GM12878 (cell line): ENCODE measurements at regions not wholly inside any gene's neighbourhood (a gene's known extent, or its start where the extent isn't known, plus 50 kb on each side); places are given as distances from the start of the nearest gene placed in this dataset.

Experiments used
- ATAC-seq: fragments of 200-7000 bp; cut with Tn5 transposase; 3 replicates; pipeline ENCODE4 v1.9.1; 2020; ENCODE audit warnings: mild to moderate bottlenecking, moderate library complexity
- BruUV-seq: library from RNA; stranded (reverse); fragments of 400-500 nt; replicated peaks from 2 replicates; lab custom pipeline; 2021; lab: Mats Ljungman, UMichigan
- CTCF ChIA-PET: fragments of 300-600 bp; sonication (Branson Sonifier 250); formaldehyde crosslinking; extraction: SDS; loops from one replicate; lab custom pipeline; 2021; ENCODE audit warnings: inconsistent platforms; lab: Yijun Ruan, JAX
- POLR2A ChIA-PET: fragments of 350-600 bp; formaldehyde crosslinking; extraction: SDS; loops from one replicate; lab custom pipeline; 2021; ENCODE audit warnings: inconsistent platforms; lab: Charles Lee
- RAD21 ChIA-PET: fragments of 300-600 bp; sonication (Branson Sonifier 250); formaldehyde crosslinking; loops from one replicate; lab custom pipeline; 2023; ENCODE audit warnings: antibody characterized with exemption; ENCODE audit not compliant: unreplicated experiment; lab: Charles Lee
- SMC1A ChIA-PET: fragments of 300-600 bp; sonication (Branson Sonifier 250); formaldehyde crosslinking; loops from one replicate; lab custom pipeline; 2023; ENCODE audit not compliant: unreplicated experiment, uncharacterized antibody; lab: Charles Lee
- DNase-seq: peaks from one replicate; pipeline ENCODE4 v3.0.0-alpha.2; 2011; ENCODE audit warnings: low read depth, low spot score
- FAIRE-seq: peaks from 3 replicates; lab custom pipeline; 2011; peaks lifted over from hg19 to GRCh38; lab: Jason Lieb, UNC
- H2AFZ ChIP-seq: 2 replicates; pipeline ENCODE4 v1.6.0; 2011; ENCODE audit warnings: low read depth, low read length, control low read depth; ENCODE audit not compliant: control insufficient read depth
- H3K27ac ChIP-seq: 2 replicates; pipeline ENCODE4 v1.5.1; 2011; ENCODE audit warnings: control low read depth; ENCODE audit not compliant: control insufficient read depth, insufficient read depth
- H3K27me3 ChIP-seq, 2 experiments: replicated peaks in 1 of 2; 2 replicates each; pipeline versions ENCODE4 v1.6.0 to v1.6.1; 2011; ENCODE audit warnings: low read length in 1 of 2; ENCODE audit not compliant: control insufficient read depth in 2 of 2, insufficient read depth in 2 of 2
- H3K36me3 ChIP-seq, 2 experiments: 2 replicates each; pipeline ENCODE4 v1.5.1; 2011; ENCODE audit warnings: low read length in 1 of 2; ENCODE audit not compliant: control insufficient read depth in 2 of 2, insufficient read depth in 2 of 2
- H3K4me1 ChIP-seq: 2 replicates; pipeline ENCODE4 v1.6.1; 2011; ENCODE audit warnings: mild to moderate bottlenecking, low read length, moderate library complexity, mixed read lengths; ENCODE audit not compliant: control insufficient read depth, insufficient read depth
- H3K4me2 ChIP-seq: 2 replicates; pipeline ENCODE4 v1.6.0; 2011; ENCODE audit warnings: control low read depth; ENCODE audit not compliant: control insufficient read depth, insufficient read depth
- H3K4me3 ChIP-seq: fragments of 200-600 bp; sonication (generic); 2 replicates; pipeline ENCODE4 v1.5.1; 2016
- H3K79me2 ChIP-seq: 2 replicates; pipeline ENCODE4 v1.6.0; 2011; ENCODE audit warnings: low read length; ENCODE audit not compliant: control insufficient read depth, insufficient read depth
- H3K9ac ChIP-seq: 2 replicates; pipeline ENCODE4 v1.8.0; 2011; ENCODE audit warnings: low read length, control low read depth, mixed read lengths; ENCODE audit not compliant: control insufficient read depth, insufficient read depth
- H3K9me3 ChIP-seq: replicated peaks from 3 replicates; pipeline ENCODE4 v1.5.1; 2011; ENCODE audit warnings: mild to moderate bottlenecking, low read length; ENCODE audit not compliant: control insufficient read depth, insufficient read depth
- H4K20me1 ChIP-seq: 2 replicates; pipeline ENCODE4 v1.6.0; 2011; ENCODE audit not compliant: control insufficient read depth, insufficient read depth
- BCL11A ChIP-seq: IDR thresholded peaks from 2 replicates; pipeline ENCODE4 v1.6.1; 2011; ENCODE audit warnings: low read depth, low read length
- CHD1 ChIP-seq: IDR thresholded peaks from 2 replicates; pipeline ENCODE4 v1.6.1; 2012; ENCODE audit warnings: low read depth, low read length, improper control_type of control experiment
- CREM ChIP-seq: IDR thresholded peaks from 2 replicates; pipeline ENCODE4 v1.6.1; 2014; ENCODE audit warnings: antibody characterized with exemption, low read depth
- EED ChIP-seq: sonication (generic); IDR thresholded peaks from 2 replicates; pipeline ENCODE4 v1.6.1; 2016; ENCODE audit warnings: antibody characterized with exemption, low read depth
- FOXK2 ChIP-seq: fragments of 450-650 bp; IDR thresholded peaks from 2 replicates; pipeline ENCODE4 v1.6.1; 2017; ENCODE audit warnings: mild to moderate bottlenecking, moderate library complexity
- IRF4 ChIP-seq: IDR thresholded peaks from 2 replicates; pipeline ENCODE4 v1.6.1; 2011; ENCODE audit warnings: low read depth, low read length
- MEF2A ChIP-seq: IDR thresholded peaks from 2 replicates; pipeline ENCODE4 v1.6.1; 2011; ENCODE audit warnings: low read depth, mild to moderate bottlenecking, low read length, moderate library complexity; ENCODE audit not compliant: insufficient read depth
- MTA3 ChIP-seq: IDR thresholded peaks from 2 replicates; pipeline ENCODE4 v1.6.1; 2012; ENCODE audit warnings: low read length, inconsistent platforms, borderline replicate concordance
- NFYA ChIP-seq: IDR thresholded peaks from 2 replicates; pipeline ENCODE4 v1.6.1; 2011; ENCODE audit warnings: low read depth, mild to moderate bottlenecking, low read length, improper control_type of control experiment, borderline replicate concordance
- RAD51 ChIP-seq: fragments of 450-650 bp; IDR thresholded peaks from 2 replicates; pipeline ENCODE4 v1.6.1; 2016; ENCODE audit warnings: moderate library complexity, mild to moderate bottlenecking, inconsistent platforms
- RFX5 ChIP-seq: IDR thresholded peaks from 2 replicates; pipeline ENCODE4 v1.6.1; 2011; ENCODE audit warnings: low read depth, low read length, improper control_type of control experiment
- SP1 ChIP-seq: IDR thresholded peaks from one replicate; pipeline ENCODE4 v1.6.1; 2011; ENCODE audit warnings: low read depth, low read length
- TCF12 ChIP-seq: IDR thresholded peaks from 2 replicates; pipeline ENCODE4 v1.6.1; 2011; ENCODE audit warnings: low read depth, mild to moderate bottlenecking, low read length
- YY1 ChIP-seq: IDR thresholded peaks from 2 replicates; pipeline ENCODE4 v1.6.1; 2011; ENCODE audit warnings: low read depth, mild to moderate bottlenecking, low read length
- ZNF622 ChIP-seq: fragments of 450-650 bp; IDR thresholded peaks from 2 replicates; pipeline ENCODE4 v1.6.1; 2017; ENCODE audit warnings: mild to moderate bottlenecking, inconsistent platforms
- WGBS: methylation state at CpG from one replicate; pipeline ENCODE4 v1.1.6; 2016; ENCODE audit warnings: low lambda C conversion rate; ENCODE audit not compliant: insufficient replicate concordance, insufficient coverage; ENCODE audit errors: missing lambda C conversion rate; 5-methylcytosine and 5-hydroxymethylcytosine counted together
- in situ Hi-C: fragments of 300-500 bp; cut with MboI; formaldehyde crosslinking; loops from 9 replicates; pipeline ENCODE4 v1.14.3; 2018; ENCODE audit warnings: mixed read lengths
- intact Hi-C: fragments of 100-400 bp; cut with micrococcal nuclease; formaldehyde crosslinking; loops from one replicate; pipeline ENCODE4 v1.14.2; 2022; ENCODE audit not compliant: unreplicated experiment
- TF ChIP-seq, protein P1 (sequence below): fragments of 450-650 bp; IDR thresholded peaks from 2 replicates; pipeline ENCODE4 v1.6.1; 2016; ENCODE audit warnings: mild to moderate bottlenecking, moderate library complexity, borderline replicate concordance
- TF ChIP-seq, protein P2 (sequence below): fragments of 450-650 bp; IDR thresholded peaks from 2 replicates; pipeline ENCODE4 v1.6.1; 2017; ENCODE audit warnings: antibody characterized with exemption, mild to moderate bottlenecking, moderate library complexity
- TF ChIP-seq, protein P3 (sequence below): fragments of 150-350 bp; IDR thresholded peaks from 2 replicates; pipeline ENCODE4 v1.6.1; 2014; ENCODE audit warnings: mild to moderate bottlenecking, low read depth, low read length

DNA sequence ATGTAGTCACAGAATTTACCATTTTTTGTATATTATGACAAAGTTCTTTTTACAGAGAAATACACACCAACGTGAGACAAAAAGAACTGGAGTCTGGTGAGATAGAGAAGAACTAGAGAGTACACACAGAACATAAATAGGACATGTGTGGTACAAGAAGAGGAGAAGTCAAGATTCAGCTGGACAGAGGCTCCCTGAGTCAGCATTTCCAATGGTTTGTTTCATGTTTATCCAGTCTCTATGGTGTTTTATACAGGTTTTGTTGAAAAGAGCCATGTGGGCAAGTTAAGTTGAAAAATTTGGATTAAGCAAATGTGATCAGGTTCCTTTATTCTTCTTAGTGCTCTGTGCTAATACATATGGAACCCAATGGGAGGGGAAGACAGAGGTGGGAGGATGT, 105.5 kb upstream of the AKR1E2 start (continued):
- TF ChIP-seq, protein P1, sequence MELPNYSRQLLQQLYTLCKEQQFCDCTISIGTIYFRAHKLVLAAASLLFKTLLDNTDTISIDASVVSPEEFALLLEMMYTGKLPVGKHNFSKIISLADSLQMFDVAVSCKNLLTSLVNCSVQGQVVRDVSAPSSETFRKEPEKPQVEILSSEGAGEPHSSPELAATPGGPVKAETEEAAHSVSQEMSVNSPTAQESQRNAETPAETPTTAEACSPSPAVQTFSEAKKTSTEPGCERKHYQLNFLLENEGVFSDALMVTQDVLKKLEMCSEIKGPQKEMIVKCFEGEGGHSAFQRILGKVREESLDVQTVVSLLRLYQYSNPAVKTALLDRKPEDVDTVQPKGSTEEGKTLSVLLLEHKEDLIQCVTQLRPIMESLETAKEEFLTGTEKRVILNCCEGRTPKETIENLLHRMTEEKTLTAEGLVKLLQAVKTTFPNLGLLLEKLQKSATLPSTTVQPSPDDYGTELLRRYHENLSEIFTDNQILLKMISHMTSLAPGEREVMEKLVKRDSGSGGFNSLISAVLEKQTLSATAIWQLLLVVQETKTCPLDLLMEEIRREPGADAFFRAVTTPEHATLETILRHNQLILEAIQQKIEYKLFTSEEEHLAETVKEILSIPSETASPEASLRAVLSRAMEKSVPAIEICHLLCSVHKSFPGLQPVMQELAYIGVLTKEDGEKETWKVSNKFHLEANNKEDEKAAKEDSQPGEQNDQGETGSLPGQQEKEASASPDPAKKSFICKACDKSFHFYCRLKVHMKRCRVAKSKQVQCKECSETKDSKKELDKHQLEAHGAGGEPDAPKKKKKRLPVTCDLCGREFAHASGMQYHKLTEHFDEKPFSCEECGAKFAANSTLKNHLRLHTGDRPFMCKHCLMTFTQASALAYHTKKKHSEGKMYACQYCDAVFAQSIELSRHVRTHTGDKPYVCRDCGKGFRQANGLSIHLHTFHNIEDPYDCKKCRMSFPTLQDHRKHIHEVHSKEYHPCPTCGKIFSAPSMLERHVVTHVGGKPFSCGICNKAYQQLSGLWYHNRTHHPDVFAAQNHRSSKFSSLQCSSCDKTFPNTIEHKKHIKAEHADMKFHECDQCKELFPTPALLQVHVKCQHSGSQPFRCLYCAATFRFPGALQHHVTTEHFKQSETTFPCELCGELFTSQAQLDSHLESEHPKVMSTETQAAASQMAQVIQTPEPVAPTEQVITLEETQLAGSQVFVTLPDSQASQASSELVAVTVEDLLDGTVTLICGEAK: no peak
- TF ChIP-seq YY1: no peak
- no peak for TF ChIP-seq ZNF622
- TF ChIP-seq MTA3: no peak
- TF ChIP-seq RAD51: no peak
- TF ChIP-seq MEF2A: no peak
- no peak for TF ChIP-seq SP1
- no peak for TF ChIP-seq RFX5
- no peak for TF ChIP-seq BCL11A
- no peak for TF ChIP-seq NFYA
- TF ChIP-seq, all 136 proteins: peak for 0

DNA sequence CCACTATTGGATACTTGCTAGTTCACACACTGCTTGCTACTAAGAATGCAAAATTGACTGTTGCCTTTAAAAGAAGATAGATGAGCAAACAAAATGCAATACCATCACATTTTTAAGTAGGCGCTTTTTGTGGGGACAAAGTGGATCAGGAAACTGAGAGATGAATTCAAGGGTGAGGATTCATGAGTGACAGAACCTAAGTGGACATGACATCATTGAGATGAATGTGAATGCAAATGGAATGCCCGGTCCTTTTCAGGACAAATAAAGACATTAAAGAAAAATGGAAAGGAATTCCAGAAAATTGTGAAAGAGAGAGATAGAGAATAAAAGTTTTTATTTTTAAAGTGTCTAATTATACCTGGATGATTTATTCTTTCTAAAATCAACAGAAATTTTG, 106.3 kb upstream of the AKR1E2 start:
- no TSS peak for BruUV-seq
- ATAC-seq: no peak
- CTCF ChIA-PET: interaction anchor here (0.6 kb wide), 1 partner anchor 1637 kb away, joined by 3 read pairs; no protein-coding TSS in a partner anchor
- no peak for DNase-seq
- H3K4me1 ChIP-seq: no peaks in the 10 kb centered on the region
- H3K9me3 ChIP-seq: no peaks in the 10 kb centered on the region
- in situ Hi-C loops (no loop called here), intact Hi-C loops (no loop called here)
- SMC1A ChIA-PET: no interaction called here
- no peak for FAIRE-seq
- no peak overlapping the region for H2AFZ ChIP-seq
- RAD21 ChIA-PET: no interaction called here
- no peak overlapping the region for H3K27ac ChIP-seq
- no peaks in the 10 kb centered on the region for H4K20me1 ChIP-seq
- no peak overlapping the region for H3K4me2 ChIP-seq
- no peaks in the 10 kb centered on the region for H3K27me3 ChIP-seq
- H3K9ac ChIP-seq: no peak overlapping the region
- POLR2A ChIA-PET: no interaction called here
- H3K36me3 ChIP-seq: no peaks in the 10 kb centered on the region
- H3K79me2 ChIP-seq: no peaks in the 10 kb centered on the region
- whole genome bisulfite sequencing: 63% methylated on average over 2 of the region's 2 CpGs
- no peak overlapping the region for H3K4me3 ChIP-seq
- TF ChIP-seq, protein P2, sequence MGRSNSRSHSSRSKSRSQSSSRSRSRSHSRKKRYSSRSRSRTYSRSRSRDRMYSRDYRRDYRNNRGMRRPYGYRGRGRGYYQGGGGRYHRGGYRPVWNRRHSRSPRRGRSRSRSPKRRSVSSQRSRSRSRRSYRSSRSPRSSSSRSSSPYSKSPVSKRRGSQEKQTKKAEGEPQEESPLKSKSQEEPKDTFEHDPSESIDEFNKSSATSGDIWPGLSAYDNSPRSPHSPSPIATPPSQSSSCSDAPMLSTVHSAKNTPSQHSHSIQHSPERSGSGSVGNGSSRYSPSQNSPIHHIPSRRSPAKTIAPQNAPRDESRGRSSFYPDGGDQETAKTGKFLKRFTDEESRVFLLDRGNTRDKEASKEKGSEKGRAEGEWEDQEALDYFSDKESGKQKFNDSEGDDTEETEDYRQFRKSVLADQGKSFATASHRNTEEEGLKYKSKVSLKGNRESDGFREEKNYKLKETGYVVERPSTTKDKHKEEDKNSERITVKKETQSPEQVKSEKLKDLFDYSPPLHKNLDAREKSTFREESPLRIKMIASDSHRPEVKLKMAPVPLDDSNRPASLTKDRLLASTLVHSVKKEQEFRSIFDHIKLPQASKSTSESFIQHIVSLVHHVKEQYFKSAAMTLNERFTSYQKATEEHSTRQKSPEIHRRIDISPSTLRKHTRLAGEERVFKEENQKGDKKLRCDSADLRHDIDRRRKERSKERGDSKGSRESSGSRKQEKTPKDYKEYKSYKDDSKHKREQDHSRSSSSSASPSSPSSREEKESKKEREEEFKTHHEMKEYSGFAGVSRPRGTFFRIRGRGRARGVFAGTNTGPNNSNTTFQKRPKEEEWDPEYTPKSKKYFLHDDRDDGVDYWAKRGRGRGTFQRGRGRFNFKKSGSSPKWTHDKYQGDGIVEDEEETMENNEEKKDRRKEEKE: no peak
- TF ChIP-seq FOXK2 (no peak), NFYA (no peak), CHD1 (no peak), EED (no peak), IRF4 (no peak), TCF12 (no peak), CREM (no peak)
- TF ChIP-seq, protein P3, sequence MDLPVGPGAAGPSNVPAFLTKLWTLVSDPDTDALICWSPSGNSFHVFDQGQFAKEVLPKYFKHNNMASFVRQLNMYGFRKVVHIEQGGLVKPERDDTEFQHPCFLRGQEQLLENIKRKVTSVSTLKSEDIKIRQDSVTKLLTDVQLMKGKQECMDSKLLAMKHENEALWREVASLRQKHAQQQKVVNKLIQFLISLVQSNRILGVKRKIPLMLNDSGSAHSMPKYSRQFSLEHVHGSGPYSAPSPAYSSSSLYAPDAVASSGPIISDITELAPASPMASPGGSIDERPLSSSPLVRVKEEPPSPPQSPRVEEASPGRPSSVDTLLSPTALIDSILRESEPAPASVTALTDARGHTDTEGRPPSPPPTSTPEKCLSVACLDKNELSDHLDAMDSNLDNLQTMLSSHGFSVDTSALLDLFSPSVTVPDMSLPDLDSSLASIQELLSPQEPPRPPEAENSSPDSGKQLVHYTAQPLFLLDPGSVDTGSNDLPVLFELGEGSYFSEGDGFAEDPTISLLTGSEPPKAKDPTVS: no peak
